Left lung (tissue), 4 donors: ENCODE measurements at regions not wholly inside any gene's neighbourhood (a gene's known extent, or its start where the extent isn't known, plus 50 kb on each side); places are given as distances from the start of the nearest gene placed in this dataset.

Experiments used
- ATAC-seq: fragments of 200-7000 bp; cut with Tn5 transposase; one replicate; pipeline ENCODE4 v1.9.1; 2020; ENCODE audit warnings: moderate library complexity
- DNase-seq, 4 donors: peaks; one replicate each; pipeline ENCODE4 v3.0.0-alpha.2; 2013 to 2020
- H3K27ac ChIP-seq, 2 donors: fragments of 200-600 bp; sonication (generic) in 1 of 2; one replicate each; pipeline versions ENCODE4 v1.5.0 to v1.8.0; 2020 to 2021
- H3K27me3 ChIP-seq, 2 donors: fragments of 200-600 bp; sonication (generic) in 1 of 2; one replicate each; pipeline versions ENCODE4 v1.5.0 to v1.8.0; 2020 to 2021
- H3K36me3 ChIP-seq, 2 donors: fragments of 200-600 bp; sonication (generic) in 1 of 2; one replicate each; pipeline versions ENCODE4 v1.5.0 to v1.8.0; 2020 to 2021
- H3K4me1 ChIP-seq, 2 donors: fragments of 200-600 bp; one replicate each; pipeline ENCODE4 v1.8.0; 2021
- H3K4me3 ChIP-seq, 2 donors: fragments of 200-600 bp; sonication (generic) in 1 of 2; one replicate each; pipeline versions ENCODE4 v1.5.0 to v1.8.0; 2020 to 2021; ENCODE audit warnings: mild to moderate bottlenecking in 1 of 2
- H3K9me3 ChIP-seq, 2 donors: fragments of 200-600 bp; sonication (generic) in 1 of 2; one replicate each; pipeline versions ENCODE4 v1.5.0 to v1.8.0; 2020 to 2021
- CTCF ChIP-seq, 2 donors: fragments of 200-600 bp; sonication (generic) in 1 of 2; IDR thresholded peaks; one replicate each; pipeline versions ENCODE4 v1.5.0 to v1.8.0; 2021; ENCODE audit warnings: antibody characterized with exemption in 2 of 2
- intact Hi-C, 2 donors: fragments of 100-400 bp; cut with DNase I; formaldehyde crosslinking; loops; one replicate each; pipeline versions ENCODE4 v1.11.2 to v1.14.2; 2022
- donor health status: DM: no; HTN: yes; CAD: no.
- donor health status: DM: no; HTN: no; CAD: no.

GRCh38 chrX:137101273-137101990, 67.6 kb upstream of the GPR101 start:
- TF ChIP-seq CTCF (IDR thresholded peaks at IDR 0.05), result no peak
- DNase-seq, result no peak
- Histone ChIP-seq H3K27me3 (no peaks in the 10 kb centered on the region), H3K4me1 (no peaks in the 10 kb centered on the region), H3K4me3 (no peak overlapping the region), H3K36me3 (no peaks in the 10 kb centered on the region), H3K27ac (no peak overlapping the region), H3K9me3 (no peaks in the 10 kb centered on the region)
- ATAC-seq, result no peak
- intact Hi-C loops, result no loop called here
